ENCODE measurements at regions not wholly inside any gene's neighbourhood (a gene's known extent, or its start where the extent isn't known, plus 50 kb on each side); places are given as distances from the start of the nearest gene placed in this dataset.

DNA sequence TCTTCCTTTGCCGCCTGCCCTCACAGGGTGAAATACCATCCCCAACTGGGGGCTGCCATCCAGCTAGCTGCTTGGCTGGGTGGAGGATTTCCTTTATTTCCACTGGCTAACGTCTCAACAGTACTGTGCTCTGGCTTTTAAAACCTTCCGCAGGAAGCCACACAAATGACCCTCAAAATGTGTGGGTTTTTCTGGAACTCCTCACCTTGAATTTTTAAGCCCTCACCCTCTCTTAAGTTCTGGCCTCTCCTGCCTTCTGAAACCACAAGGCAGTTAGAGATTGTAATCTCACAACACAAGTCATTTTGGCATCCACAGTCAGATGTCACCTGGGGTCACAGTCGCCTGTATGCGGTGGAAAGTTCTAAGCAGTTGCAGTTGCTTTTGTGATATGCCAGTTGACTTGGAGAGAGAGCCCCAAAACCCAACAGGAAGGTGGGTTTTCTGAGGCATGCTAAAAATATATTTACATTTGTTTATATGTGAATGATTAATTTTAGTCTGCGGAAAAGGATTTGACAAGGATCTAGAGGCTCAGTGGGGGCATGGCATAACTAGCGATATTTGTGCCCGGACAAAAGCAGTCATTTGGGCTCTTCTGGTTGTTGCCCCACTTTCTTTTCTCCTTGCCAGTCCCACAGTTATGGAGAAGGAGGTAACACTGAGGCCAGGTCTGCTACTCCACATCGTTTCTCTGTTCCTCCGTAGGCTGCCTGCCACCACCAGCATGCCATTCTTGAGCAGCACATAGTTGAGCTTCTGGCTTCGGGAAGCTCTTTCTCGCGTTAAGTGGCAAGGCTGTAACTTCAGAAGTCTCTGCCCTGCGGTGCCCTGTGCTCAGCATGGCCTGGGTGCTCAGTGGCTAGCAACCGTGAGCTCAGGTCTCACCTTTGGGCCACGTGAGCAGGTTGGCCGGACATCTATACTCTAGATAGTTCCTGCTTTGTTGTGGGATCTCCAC is 335.3 kb downstream of the CD83 start:
- TF ChIP-seq, protein P1, sequence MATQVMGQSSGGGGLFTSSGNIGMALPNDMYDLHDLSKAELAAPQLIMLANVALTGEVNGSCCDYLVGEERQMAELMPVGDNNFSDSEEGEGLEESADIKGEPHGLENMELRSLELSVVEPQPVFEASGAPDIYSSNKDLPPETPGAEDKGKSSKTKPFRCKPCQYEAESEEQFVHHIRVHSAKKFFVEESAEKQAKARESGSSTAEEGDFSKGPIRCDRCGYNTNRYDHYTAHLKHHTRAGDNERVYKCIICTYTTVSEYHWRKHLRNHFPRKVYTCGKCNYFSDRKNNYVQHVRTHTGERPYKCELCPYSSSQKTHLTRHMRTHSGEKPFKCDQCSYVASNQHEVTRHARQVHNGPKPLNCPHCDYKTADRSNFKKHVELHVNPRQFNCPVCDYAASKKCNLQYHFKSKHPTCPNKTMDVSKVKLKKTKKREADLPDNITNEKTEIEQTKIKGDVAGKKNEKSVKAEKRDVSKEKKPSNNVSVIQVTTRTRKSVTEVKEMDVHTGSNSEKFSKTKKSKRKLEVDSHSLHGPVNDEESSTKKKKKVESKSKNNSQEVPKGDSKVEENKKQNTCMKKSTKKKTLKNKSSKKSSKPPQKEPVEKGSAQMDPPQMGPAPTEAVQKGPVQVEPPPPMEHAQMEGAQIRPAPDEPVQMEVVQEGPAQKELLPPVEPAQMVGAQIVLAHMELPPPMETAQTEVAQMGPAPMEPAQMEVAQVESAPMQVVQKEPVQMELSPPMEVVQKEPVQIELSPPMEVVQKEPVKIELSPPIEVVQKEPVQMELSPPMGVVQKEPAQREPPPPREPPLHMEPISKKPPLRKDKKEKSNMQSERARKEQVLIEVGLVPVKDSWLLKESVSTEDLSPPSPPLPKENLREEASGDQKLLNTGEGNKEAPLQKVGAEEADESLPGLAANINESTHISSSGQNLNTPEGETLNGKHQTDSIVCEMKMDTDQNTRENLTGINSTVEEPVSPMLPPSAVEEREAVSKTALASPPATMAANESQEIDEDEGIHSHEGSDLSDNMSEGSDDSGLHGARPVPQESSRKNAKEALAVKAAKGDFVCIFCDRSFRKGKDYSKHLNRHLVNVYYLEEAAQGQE (IDR thresholded peaks at IDR 0.05; ENCODE audit: borderline replicate concordance in 1 of 2, low read depth in 1 of 2, low read length in 2 of 2): no peak
- TF ChIP-seq CTCF (CRISPR knock-in tag; IDR thresholded peaks at IDR 0.05) (no peak), ZNF713 (CRISPR knock-in tag; IDR thresholded peaks at IDR 0.05) (no peak), EP300 (IDR thresholded peaks at IDR 0.05; ENCODE audit: low read depth in 2 of 2, low read length in 2 of 2) (no peak), EP300 (CRISPR knock-in tag; IDR thresholded peaks at IDR 0.05; ENCODE audit: borderline replicate concordance) (no peak), POLR2A (IDR thresholded peaks at IDR 0.05; ENCODE audit: insufficient read depth in 1 of 2, low read depth in 2 of 2, low read length in 2 of 2) (no peak), ZNF274 (CRISPR knock-in tag; IDR thresholded peaks at IDR 0.05) (no peak)
- TF ChIP-seq, protein P2, sequence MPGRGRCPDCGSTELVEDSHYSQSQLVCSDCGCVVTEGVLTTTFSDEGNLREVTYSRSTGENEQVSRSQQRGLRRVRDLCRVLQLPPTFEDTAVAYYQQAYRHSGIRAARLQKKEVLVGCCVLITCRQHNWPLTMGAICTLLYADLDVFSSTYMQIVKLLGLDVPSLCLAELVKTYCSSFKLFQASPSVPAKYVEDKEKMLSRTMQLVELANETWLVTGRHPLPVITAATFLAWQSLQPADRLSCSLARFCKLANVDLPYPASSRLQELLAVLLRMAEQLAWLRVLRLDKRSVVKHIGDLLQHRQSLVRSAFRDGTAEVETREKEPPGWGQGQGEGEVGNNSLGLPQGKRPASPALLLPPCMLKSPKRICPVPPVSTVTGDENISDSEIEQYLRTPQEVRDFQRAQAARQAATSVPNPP (CRISPR knock-in tag; IDR thresholded peaks at IDR 0.05): no peak
- TF ChIP-seq, protein P3, sequence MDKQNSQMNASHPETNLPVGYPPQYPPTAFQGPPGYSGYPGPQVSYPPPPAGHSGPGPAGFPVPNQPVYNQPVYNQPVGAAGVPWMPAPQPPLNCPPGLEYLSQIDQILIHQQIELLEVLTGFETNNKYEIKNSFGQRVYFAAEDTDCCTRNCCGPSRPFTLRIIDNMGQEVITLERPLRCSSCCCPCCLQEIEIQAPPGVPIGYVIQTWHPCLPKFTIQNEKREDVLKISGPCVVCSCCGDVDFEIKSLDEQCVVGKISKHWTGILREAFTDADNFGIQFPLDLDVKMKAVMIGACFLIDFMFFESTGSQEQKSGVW (CRISPR knock-in tag; IDR thresholded peaks at IDR 0.05; ENCODE audit: borderline replicate concordance): no peak

All from HepG2 (cell line).